MM.1S (cell line): ENCODE measurements at regions not wholly inside any gene's neighbourhood (a gene's known extent, or its start where the extent isn't known, plus 50 kb on each side); places are given as distances from the start of the nearest gene placed in this dataset.

Experiments
- DNase-seq: peaks from one replicate; pipeline ENCODE4 v3.0.0-alpha.2; 2015
- H2AFZ ChIP-seq: fragments of 300-600 bp; sonication (generic); 2 replicates; pipeline ENCODE4 v1.6.0; 2016; ENCODE audit warnings: antibody characterized with exemption, low read length
- H3F3A ChIP-seq: fragments of 300-600 bp; sonication (generic); 2 replicates; pipeline ENCODE4 v1.6.1; 2016; ENCODE audit warnings: mild to moderate bottlenecking, antibody characterized with exemption, low read length, moderate library complexity, mixed read lengths; ENCODE audit not compliant: insufficient read depth
- H3K27ac ChIP-seq: fragments of 300-600 bp; sonication (generic); 2 replicates; pipeline ENCODE4 v1.5.1; 2016; ENCODE audit warnings: mild to moderate bottlenecking, low read length
- H3K27me3 ChIP-seq: fragments of 300-600 bp; sonication (generic); replicated peaks from 2 replicates; pipeline ENCODE4 v1.6.0; 2016; ENCODE audit warnings: low read length; ENCODE audit not compliant: insufficient read depth
- H3K36me3 ChIP-seq: fragments of 300-600 bp; sonication (generic); replicated peaks from 2 replicates; pipeline ENCODE4 v1.6.1; 2016; ENCODE audit warnings: mild to moderate bottlenecking, low read length, mixed read lengths; ENCODE audit not compliant: insufficient read depth
- H3K4me1 ChIP-seq: fragments of 300-600 bp; sonication (generic); 2 replicates; pipeline ENCODE4 v1.6.1; 2016; ENCODE audit warnings: low read length, mixed read lengths
- H3K4me2 ChIP-seq: fragments of 300-600 bp; sonication (generic); 2 replicates; pipeline ENCODE4 v1.6.0; 2016; ENCODE audit warnings: low read depth, low read length
- H3K4me3 ChIP-seq: fragments of 300-600 bp; sonication (generic); 2 replicates; pipeline ENCODE4 v1.5.1; 2016; ENCODE audit warnings: low read length, mixed read lengths
- H3K79me2 ChIP-seq: fragments of 300-600 bp; sonication (generic); 2 replicates; pipeline ENCODE4 v1.6.1; 2016; ENCODE audit warnings: mixed run types, low read length, mixed read lengths
- H3K9ac ChIP-seq: fragments of 300-600 bp; sonication (generic); 2 replicates; pipeline ENCODE4 v1.6.1; 2016; ENCODE audit warnings: low read length, mixed read lengths
- H3K9me2 ChIP-seq: fragments of 300-600 bp; sonication (generic); replicated peaks from 2 replicates; pipeline ENCODE4 v1.6.1; 2016; ENCODE audit warnings: mild to moderate bottlenecking, low read length, mixed read lengths; ENCODE audit not compliant: insufficient read depth
- H3K9me3 ChIP-seq: fragments of 300-600 bp; sonication (generic); replicated peaks from 2 replicates; pipeline ENCODE4 v1.6.1; 2016; ENCODE audit warnings: mild to moderate bottlenecking, low read length, mixed read lengths; ENCODE audit not compliant: insufficient read depth
- H4K20me1 ChIP-seq: fragments of 300-600 bp; sonication (generic); 2 replicates; pipeline ENCODE4 v1.6.1; 2016; ENCODE audit warnings: mild to moderate bottlenecking, low read length, moderate library complexity, mixed read lengths; ENCODE audit not compliant: insufficient read depth
- CTCF ChIP-seq: fragments of 300-600 bp; sonication (generic); IDR thresholded peaks from 2 replicates; pipeline ENCODE4 v1.5.1; 2016; ENCODE audit warnings: antibody characterized with exemption, low read length, mixed read lengths
- EZH2 ChIP-seq: fragments of 300-600 bp; sonication (generic); optimal IDR thresholded peaks from 2 replicates; pipeline ENCODE3; 2017; ENCODE audit warnings: low read depth, mild to moderate bottlenecking, antibody characterized with exemption, low read length, mixed read lengths
- EZH2phosphoT487 ChIP-seq: fragments of 300-600 bp; sonication (generic); IDR thresholded peaks from 2 replicates; pipeline ENCODE4 v1.6.1; 2018; ENCODE audit warnings: antibody characterized with exemption, low read length

- H3K4me1 ChIP-seq: no peaks in the 10 kb centered on the region
- no peak overlapping the region for H3K27ac ChIP-seq
- no peak for DNase-seq
- no peak overlapping the region for H3K4me2 ChIP-seq
- H3F3A ChIP-seq: no peaks in the 10 kb centered on the region
- H4K20me1 ChIP-seq: no peaks in the 10 kb centered on the region
- no peaks in the 10 kb centered on the region for H3K79me2 ChIP-seq
- H3K27me3 ChIP-seq: no peaks in the 10 kb centered on the region
- H2AFZ ChIP-seq: no peak overlapping the region
- H3K9ac ChIP-seq: no peak overlapping the region
- no peaks in the 10 kb centered on the region for H3K9me2 ChIP-seq
- H3K4me3 ChIP-seq: no peak overlapping the region
- H3K36me3 ChIP-seq: no peaks in the 10 kb centered on the region
- H3K9me3 ChIP-seq: no peaks in the 10 kb centered on the region
- TF ChIP-seq CTCF (no peak), EZH2 (no peak), EZH2phosphoT487 (no peak)
Observed at GRCh38 chr2:217621391-217621801, 381.4 kb downstream of the TNS1 start.

- Histone ChIP-seq H3F3A (no peaks in the 10 kb centered on the region), H3K4me2 (no peak overlapping the region), H3K4me3 (no peak overlapping the region), H3K9me2 (no peaks in the 10 kb centered on the region), H3K27ac (no peak overlapping the region), H3K9ac (no peak overlapping the region), H3K36me3 (no peaks in the 10 kb centered on the region), H4K20me1 (no peaks in the 10 kb centered on the region), H3K9me3 (no peaks in the 10 kb centered on the region), H3K4me1 (no peaks in the 10 kb centered on the region), H2AFZ (no peak overlapping the region), H3K27me3 (no peaks in the 10 kb centered on the region), H3K79me2 (no peaks in the 10 kb centered on the region)
- TF ChIP-seq CTCF: no peak
- no peak for TF ChIP-seq EZH2phosphoT487
- no peak for TF ChIP-seq EZH2
- no peak for DNase-seq
Observed at GRCh38 chr2:217618744-217619143, 384.1 kb downstream of the TNS1 start.

GRCh38 chr2:217617616-217618022, 385.2 kb downstream of the TNS1 start:
- Histone ChIP-seq H3K4me1 (no peaks in the 10 kb centered on the region), H3K27ac (no peak overlapping the region)
- no peak for DNase-seq

More at GRCh38 chr2:217617616-217618022, 385.2 kb downstream of the TNS1 start:
- no peak overlapping the region for H3K9ac ChIP-seq
- H3F3A ChIP-seq: no peaks in the 10 kb centered on the region
- H2AFZ ChIP-seq: no peak overlapping the region
- H3K9me3 ChIP-seq: no peaks in the 10 kb centered on the region
- no peaks in the 10 kb centered on the region for H3K36me3 ChIP-seq
- H3K9me2 ChIP-seq: no peaks in the 10 kb centered on the region
- H3K27me3 ChIP-seq: no peaks in the 10 kb centered on the region
- H3K79me2 ChIP-seq: no peaks in the 10 kb centered on the region
- H4K20me1 ChIP-seq: no peaks in the 10 kb centered on the region
- H3K4me2 ChIP-seq: no peak overlapping the region
- TF ChIP-seq CTCF (no peak), EZH2 (no peak), EZH2phosphoT487 (no peak)
- no peak overlapping the region for H3K4me3 ChIP-seq
